Fibroblast of skin of back (primary cell): ENCODE measurements at regions not wholly inside any gene's neighbourhood (a gene's known extent, or its start where the extent isn't known, plus 50 kb on each side); places are given as distances from the start of the nearest gene placed in this dataset.
"Not testable (repeated sequence)": the region's sequence is repeated elsewhere in the genome, so short reads cannot be mapped to it uniquely, and the experiment has no call there.

ENCODE experiments used
- DNase-seq: peaks from one replicate; pipeline ENCODE4 v3.0.0-alpha.2; 2013

DNA sequence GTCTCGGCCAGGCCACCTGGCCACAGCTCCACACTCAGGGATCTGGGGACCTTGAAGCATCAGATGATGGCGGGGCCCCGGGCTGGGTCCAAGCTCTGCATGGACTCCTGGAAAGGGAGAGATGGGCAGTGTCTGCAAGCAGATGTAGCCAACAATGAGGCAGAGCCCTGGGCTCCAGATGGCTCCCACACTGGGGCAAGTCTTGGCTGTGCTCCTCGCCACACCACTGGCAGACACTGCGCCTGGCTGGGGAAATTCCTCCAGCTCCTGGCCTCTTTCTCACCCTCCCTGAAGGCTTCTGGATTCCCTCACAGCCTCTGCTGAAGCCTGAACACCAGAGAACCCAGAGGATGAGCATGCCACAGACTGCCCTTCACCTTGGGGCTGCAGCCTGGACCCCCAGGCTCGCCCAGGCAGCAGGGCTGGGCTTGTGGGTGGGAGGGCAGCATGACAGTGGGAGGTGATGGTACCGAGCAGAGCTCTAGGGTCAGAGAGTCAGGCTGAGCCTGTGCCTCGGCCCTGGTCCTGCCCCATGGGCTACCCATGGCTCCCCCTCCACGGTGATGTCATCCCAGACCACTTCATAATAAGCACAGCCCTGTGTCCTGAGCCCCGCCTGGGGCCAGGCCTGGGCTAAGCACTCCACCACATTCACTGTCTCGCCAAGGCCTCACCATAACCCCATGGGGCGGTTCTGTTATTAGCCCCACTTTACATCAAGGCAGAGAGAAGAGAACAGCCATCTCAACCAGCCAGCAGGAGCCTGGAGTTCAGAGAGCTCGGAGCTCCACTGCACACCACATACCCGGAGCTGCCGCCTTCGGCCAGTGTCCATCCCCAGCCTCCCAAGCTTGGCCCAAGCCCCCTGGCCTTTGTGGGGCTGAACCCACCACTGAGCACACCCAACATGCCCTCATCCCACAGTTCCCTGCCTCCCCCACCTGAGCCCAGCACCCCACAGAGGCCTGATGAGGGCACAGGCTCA lies 62.2 kb upstream of the ADAMTS2 start:
- peak; percentile 31 for DNase-seq

DNA sequence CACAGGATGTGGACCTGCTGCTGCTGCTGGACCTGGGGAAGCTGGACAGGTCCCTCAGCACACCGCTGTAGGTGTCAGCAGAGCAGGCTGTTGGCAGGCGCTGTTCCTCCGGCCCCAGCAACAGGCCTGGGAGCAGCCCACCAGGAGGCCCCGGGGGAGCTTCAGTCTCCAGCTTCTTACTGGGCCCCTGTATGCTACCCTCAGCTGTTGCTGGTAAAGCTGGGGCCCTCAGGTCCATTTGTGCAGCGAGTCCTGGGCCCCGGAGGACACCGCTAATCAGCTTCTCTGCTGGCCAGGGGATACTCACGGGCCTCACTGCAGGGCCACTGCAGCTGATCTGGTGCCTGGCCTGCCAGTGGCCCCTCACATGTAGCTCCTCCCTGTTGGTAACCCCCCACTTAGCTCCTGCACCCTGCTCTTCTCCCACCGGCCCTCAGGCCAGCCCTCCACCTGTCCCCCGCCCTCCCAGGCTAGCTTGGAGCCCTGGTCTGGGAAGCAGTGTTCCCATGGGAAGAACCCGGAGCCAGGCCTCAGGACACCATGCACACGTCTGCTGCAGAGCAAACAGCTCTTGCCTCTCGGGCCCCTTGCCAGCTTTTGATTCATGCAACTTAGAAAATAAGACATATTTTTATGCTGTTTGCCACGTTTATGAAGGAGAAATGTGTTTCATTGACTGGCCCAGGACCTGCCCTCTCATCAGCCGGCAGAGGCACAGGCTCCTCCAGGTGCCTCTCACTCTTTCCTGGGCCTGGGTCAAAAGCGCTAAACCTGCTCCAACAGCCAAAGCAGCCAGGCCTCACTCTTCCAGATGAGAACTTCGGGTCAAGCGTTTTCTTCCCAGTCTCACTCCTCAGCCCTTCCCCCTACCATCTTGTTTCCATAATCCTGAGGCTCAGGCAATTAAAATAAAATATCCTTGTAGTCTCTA lies 61.0 kb upstream of the ADAMTS2 start:
- DNase-seq: peak; percentile 41

DNA sequence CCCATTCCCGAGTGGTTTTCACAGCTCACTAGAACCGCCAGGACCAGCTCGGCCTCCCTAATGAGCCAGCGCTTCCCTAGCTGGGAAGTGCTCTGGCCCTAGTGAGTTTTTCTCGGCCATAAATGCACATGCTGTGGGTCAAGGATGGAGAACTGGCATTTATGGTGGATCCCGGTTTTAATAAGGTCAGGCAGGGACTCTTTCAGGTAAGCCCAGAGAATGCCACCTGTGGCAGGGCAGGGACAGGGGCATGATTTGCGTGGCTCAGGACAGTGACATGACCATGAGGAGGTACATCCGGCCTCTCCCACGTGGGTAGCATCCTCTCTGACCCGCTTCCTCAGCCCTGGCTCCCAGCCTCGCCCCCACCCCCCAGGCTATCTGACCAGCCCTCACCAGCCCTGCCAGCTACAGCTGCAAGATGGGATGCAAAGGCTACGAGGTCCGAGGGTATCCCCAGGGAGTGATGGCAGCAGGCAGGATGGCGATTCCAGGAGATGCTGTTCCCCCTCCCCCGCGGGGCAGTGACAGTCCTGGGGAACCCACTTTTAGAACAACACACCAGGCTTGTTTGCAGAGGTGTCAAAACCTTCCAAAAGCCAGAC lies 60.3 kb upstream of the ADAMTS2 start:
- DNase-seq: no peak

DNA sequence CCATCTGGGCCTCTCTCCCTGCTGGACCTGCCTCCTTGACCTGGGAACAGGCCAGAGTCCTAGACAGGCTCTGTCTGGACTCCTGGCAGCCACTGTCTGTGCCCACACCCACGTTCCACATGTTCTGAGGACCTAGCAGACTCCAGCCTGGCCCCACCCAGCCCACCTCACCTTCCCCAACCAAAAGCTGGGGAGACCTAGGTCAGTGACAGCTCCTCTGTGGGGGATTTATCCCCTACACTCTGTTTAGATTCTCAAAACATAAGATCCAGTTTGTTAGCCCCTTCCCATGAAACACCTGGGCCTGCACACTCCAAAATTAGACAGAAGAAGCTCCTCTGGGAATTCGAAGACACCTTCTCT lies 59.8 kb upstream of the ADAMTS2 start:
- DNase-seq: no peak

DNA sequence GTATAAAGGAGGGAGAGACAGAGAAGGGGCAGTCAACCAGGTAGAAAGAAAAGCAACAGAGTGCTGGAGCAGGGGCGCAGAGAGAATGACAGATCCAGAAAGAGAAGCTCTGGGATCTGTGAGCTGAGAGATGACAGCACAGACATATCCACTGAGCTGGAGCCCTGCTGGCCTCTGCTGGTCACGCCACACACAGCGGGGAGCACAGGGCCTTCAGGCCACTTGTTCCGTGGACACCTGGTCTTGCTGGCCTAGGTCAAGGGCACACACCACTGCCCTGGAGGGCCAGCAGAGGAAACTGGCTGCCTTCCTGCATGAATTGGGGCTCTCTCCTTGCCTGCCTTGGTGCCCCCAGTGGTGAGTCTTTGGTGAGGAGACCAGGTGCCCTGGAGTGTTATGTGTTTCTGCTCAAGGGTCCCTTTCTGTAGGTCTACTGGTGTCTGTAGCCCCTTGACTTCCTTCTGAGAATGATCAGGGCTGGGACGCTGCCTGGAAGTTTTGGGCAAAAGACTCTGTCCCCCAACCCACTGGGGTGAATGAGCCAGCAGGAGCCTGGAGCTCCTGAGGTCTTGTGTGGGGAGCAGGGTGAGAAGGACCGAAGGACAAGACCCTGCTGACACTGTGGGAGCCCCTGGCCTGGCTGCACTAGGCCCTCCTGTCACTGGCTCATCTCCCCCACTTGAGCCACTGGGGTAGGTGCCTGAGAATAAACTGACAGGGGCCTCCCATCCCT lies 59.2 kb upstream of the ADAMTS2 start:
- peak; percentile 46 for DNase-seq

DNA sequence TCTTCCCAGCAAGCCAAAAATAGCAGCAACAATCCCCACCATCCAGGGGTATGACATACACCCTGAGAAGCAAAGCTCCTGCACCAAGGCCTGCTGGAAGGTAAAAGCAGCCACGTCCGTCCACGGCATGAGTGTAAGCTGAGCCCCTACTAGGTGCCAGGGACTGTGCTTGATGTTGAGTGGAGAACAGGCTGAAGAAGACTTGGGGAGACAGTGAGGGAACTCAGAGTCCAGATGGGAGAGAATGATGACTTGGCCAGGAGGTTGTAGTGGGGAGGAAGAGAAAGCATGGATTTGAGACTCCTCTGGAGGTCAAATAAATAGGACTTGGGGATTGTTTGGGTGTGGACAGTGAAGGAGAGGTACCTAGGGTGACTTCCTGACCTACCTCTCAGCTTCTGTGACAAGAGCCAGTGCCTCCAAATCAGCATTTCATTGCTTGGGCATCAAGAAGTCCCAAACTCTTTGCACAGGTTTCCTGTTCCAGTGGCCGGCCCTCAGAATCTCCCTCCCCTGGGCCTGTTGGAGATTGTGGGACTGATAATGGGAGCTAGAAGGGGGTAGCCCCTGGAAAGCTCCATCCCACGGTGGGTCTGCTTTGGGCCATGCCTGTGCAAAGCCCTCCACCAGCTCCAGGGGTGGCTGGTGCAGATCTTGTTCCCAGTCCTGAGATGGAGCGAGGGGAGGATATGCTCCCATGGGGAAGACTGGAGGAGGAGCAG lies 58.3 kb upstream of the ADAMTS2 start:
- no peak for DNase-seq

DNA sequence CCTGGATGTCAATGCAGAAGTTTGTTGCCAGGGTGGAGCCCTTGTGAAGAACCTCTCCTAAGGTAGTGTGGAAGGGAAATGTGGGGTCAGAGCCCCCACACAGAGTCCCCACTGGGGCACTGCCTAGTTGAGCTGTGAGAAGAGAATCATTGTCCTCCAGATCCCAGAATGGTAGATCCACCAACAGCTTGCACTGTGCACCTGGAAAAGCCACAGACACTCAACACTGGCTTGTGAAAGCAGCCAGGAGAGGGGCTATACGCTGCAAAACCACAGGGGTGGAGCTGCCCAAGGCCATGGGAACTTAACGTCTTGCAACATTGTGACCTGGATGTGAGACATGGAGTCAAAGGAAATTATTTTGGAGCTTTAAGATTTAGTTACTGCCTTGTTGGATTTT lies 55.2 kb upstream of the ADAMTS2 start:
- not testable (repeated sequence) for DNase-seq

DNA sequence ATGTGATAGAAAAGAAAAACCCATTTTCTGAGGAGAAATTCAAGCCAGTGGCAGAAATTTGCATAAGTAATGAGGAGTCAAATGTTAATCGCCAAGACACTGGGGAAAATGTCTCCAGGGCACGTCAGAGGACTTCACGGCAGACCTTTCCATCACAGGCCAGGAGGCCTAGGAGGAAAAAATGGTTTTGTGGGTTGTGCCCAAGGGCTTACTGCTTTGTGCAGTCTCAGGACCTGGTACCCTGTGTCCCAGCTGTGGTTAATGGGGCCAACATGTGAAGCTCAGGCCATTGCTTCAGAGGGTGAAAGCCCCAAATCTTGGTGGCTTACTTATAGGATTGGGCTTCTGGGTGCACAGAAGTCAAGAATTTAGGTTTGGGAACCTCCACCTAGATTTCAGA lies 54.8 kb upstream of the ADAMTS2 start:
- DNase-seq: no peak

DNA sequence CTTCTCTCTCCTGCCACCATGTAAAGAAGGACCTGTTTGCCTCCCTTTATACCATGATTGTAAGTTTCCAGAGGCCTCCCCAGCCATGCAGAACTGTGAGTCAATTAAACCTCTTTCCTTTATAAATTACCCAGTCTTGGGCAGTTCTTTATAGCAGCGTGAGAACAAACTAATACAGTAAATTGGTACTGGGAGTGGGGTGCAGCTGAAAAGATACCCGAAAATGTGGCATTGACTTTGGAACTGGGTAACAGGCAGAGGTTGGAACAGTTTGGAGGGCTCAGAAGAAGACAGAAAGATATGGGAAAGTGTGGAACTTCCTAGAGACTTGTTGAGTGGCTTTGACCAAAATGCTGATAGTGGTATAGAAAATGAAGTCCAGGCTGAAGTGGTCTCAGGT lies 54.1 kb upstream of the ADAMTS2 start:
- not testable (repeated sequence) for DNase-seq

DNA sequence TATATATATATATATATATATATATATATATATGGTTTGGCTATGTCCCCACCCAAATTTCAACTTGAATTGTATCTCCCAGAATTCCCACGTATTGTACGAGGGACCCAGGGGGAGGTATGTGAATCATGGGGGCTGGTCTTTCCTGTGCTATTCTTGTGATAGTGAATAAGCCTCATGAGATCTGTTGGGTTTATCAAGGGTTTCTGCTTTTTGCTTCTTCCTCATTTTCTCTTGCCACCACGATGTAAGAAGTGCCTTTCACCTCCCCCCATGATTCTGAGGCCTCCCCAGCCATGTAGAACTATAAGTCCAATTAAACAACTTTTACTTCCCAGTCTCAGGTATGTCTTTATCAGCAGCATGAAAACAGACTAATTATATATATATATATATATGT lies 52.3 kb upstream of the ADAMTS2 start:
- no peak for DNase-seq
